A549 (cell line): ENCODE measurements at regions not wholly inside any gene's neighbourhood (a gene's known extent, or its start where the extent isn't known, plus 50 kb on each side); places are given as distances from the start of the nearest gene placed in this dataset.
"Not testable (repeated sequence)": the region's sequence is repeated elsewhere in the genome, so short reads cannot be mapped to it uniquely, and the experiment has no call there.

Experiments used
- ATAC-seq, 2 experiments: fragments of 200-7000 bp in 1 of 2; fragments of >200 bp in 1 of 2; cut with Nextera tagmentation in 1 of 2; cut with Tn5 transposase in 1 of 2; 3 replicates each; pipeline versions ENCODE4 v1.8.0 to v1.9.1; 2018 to 2020; ENCODE audit warnings: mild to moderate bottlenecking in 1 of 2, moderate library complexity in 1 of 2
- CTCF ChIA-PET: fragments of 300-600 bp; sonication (Branson Sonifier 250); formaldehyde crosslinking; extraction: SDS; loops from one replicate; lab custom pipeline; 2021; ENCODE audit warnings: antibody characterized with exemption, inconsistent platforms; lab: Yijun Ruan, JAX
- POLR2A ChIA-PET: fragments of 350-600 bp; formaldehyde crosslinking; extraction: SDS; loops from one replicate; lab custom pipeline; 2021; ENCODE audit warnings: antibody characterized with exemption, inconsistent platforms; lab: Yijun Ruan, JAX
- DNase-seq, 2 experiments: peaks; one replicate each; pipeline versions ENCODE4 v3.0.0 to v3.0.0-alpha.2; 2011 to 2016; ENCODE audit warnings: low read depth in 1 of 2, low spot score in 1 of 2
- FAIRE-seq: peaks from 2 replicates; lab custom pipeline; 2011; peaks lifted over from hg19 to GRCh38; lab: Jason Lieb, UNC
- H3K27ac ChIP-seq, 2 experiments: fragments of >200 bp; sonication (Bioruptor Twin); formaldehyde crosslinking; 3 replicates each; pipeline ENCODE4 v1.5.1; 2016 to 2017
- H3K4me1 ChIP-seq: fragments of >200 bp; sonication (Bioruptor Twin); formaldehyde crosslinking; 3 replicates; pipeline ENCODE4 v1.6.1; 2016
- H3K4me2 ChIP-seq: fragments of >200 bp; sonication (Bioruptor Twin); formaldehyde crosslinking; 3 replicates; pipeline ENCODE4 v1.6.1; 2016
- H3K4me3 ChIP-seq: fragments of >200 bp; sonication (Bioruptor Twin); formaldehyde crosslinking; 3 replicates; pipeline ENCODE4 v1.5.1; 2016
- H3K9me3 ChIP-seq: fragments of >200 bp; sonication (Bioruptor Twin); formaldehyde crosslinking; 3 replicates; pipeline ENCODE4 v1.6.1; 2016
- CEBPB ChIP-seq, 2 experiments: fragments of >200 bp in 1 of 2; sonication (Bioruptor Twin) in 1 of 2; formaldehyde crosslinking in 1 of 2; IDR thresholded peaks; 2 replicates each; pipeline ENCODE4 v1.6.1; 2012 to 2016
- FOSL2 ChIP-seq, 2 experiments: fragments of 450-650 bp in 1 of 2; fragments of >200 bp in 1 of 2; sonication (Bioruptor Twin) in 1 of 2; formaldehyde crosslinking; IDR thresholded peaks; 2 replicates each; pipeline versions ENCODE4 v1.5.0 to v1.6.1; 2016 to 2020; ENCODE audit warnings: mild to moderate bottlenecking in 1 of 2, moderate library complexity in 1 of 2
- GATA3 ChIP-seq: IDR thresholded peaks from 2 replicates; pipeline ENCODE4 v1.6.1; 2012; ENCODE audit warnings: borderline replicate concordance
- WGBS: methylation state at CpG from one replicate; pipeline ENCODE4 v1.1.6; 2017; ENCODE audit errors: missing lambda C conversion rate; 5-methylcytosine and 5-hydroxymethylcytosine counted together
- TF ChIP-seq, protein P1 (sequence below): IDR thresholded peaks from 2 replicates; pipeline ENCODE4 v1.6.1; 2012
- TF ChIP-seq, protein P2 (sequence below): IDR thresholded peaks from 2 replicates; pipeline ENCODE4 v1.6.1; 2012; ENCODE audit warnings: low read depth, borderline replicate concordance

GRCh38 chr7:29685651-29686271 is 120.5 kb upstream of the WIPF3 start:
- POLR2A ChIA-PET: interaction anchor here (1.2 kb wide), 1 partner anchor 9 kb away, joined by 5 read pairs; no protein-coding TSS in a partner anchor
- H3K4me3 ChIP-seq: peak overlapping the region; percentile 92
- H3K9me3 ChIP-seq, FAIRE-seq, CTCF ChIA-PET: not testable (repeated sequence)
- H3K4me2 ChIP-seq: peak overlapping the region; percentile 87
- peaks cover 14% of the 10 kb centered on the region; the same call in 1 of the 3 replicates for H3K4me1 ChIP-seq
- WGBS: 12% methylated on average over 11 of the region's 21 CpGs
- peak; percentile 3 to 15; a peak in 4 of 6 replicates for ATAC-seq
- peak overlapping the region; percentile 98 to 99 for H3K27ac ChIP-seq
- DNase-seq: peak in 1 of 2 experiments; percentile 7

- H3K4me2 ChIP-seq, H3K4me3 ChIP-seq, CTCF ChIA-PET, H3K27ac ChIP-seq, DNase-seq, POLR2A ChIA-PET, H3K4me1 ChIP-seq, ATAC-seq, H3K9me3 ChIP-seq, FAIRE-seq: not testable (repeated sequence)
- WGBS: 72% methylated on average over 4 of the region's 4 CpGs
Measured at GRCh38 chr7:29690510-29690909, 115.8 kb upstream of the WIPF3 start.

DNA sequence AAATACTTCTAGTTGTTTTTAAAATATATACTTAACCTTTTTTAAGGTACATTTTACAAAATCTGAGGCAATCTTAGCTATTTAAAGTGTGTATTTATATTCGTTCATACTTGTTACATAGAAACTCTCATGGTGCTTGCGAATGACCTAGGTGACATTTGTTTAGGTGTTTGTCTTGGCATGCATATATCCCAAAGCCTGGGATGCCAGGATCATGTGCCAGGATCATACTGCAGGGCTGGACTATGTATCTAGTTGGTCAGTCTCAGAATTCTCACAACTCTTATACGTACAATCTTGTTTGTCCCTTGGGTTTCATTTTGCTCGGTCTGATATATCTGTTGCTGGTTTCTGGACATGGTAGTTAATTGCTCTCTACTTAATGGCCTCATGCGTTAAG is 109.9 kb upstream of the WIPF3 start:
- POLR2A ChIA-PET, H3K9me3 ChIP-seq, ATAC-seq, H3K4me1 ChIP-seq, H3K27ac ChIP-seq, CTCF ChIA-PET, DNase-seq, H3K4me2 ChIP-seq, H3K4me3 ChIP-seq, FAIRE-seq: not testable (repeated sequence)
- 65% methylated on average over 5 of the region's 5 CpGs for WGBS

DNA sequence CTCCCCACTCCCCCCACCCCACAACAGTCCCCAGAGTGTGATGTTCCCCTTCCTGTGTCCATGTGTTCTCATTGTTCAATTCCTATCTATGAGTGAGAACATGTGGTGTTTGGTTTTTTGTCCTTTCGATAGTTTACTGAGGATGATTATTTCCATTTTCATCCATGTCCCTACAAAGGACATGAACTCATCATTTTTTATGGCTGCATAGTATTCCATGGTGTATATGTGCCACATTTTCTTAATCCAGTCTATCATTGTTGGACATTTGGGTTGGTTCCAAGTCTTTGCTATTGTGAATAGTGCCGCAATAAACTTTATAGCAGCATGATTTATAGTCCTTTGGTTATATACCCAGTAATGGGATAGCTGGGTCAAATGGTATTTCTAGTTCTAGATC is 106.6 kb upstream of the WIPF3 start:
- WGBS: 69% methylated on average over 2 of the region's 2 CpGs
- H3K4me2 ChIP-seq, DNase-seq, H3K27ac ChIP-seq, CTCF ChIA-PET, H3K4me1 ChIP-seq, POLR2A ChIA-PET, H3K9me3 ChIP-seq, FAIRE-seq, H3K4me3 ChIP-seq, ATAC-seq: not testable (repeated sequence)

GRCh38 chr7:29701540-29701939 is 104.8 kb upstream of the WIPF3 start:
- FAIRE-seq, H3K27ac ChIP-seq, ATAC-seq, H3K4me3 ChIP-seq, POLR2A ChIA-PET, H3K4me1 ChIP-seq, DNase-seq, H3K9me3 ChIP-seq, CTCF ChIA-PET, H3K4me2 ChIP-seq: not testable (repeated sequence)
- no CpG with 5 or more reads among the region's 1 CpG for WGBS

DNA sequence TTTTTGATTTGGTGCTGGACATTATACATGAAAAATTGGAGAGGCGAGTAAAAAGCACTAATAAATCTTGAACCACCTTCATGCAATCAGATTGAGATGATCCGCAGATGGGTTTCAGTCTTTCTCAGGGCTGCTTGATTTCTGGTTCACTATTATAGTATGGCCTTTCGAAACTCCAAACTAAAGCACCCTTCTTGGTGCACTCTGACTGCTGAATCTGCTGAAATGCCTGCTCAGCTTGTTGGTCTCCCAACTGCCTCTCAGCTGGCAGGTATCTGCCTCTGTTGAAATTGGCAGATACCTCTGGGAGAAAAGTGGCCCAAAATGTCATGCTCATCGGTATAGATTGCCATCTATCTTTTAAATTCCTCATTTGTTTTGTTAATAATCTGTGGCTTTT is 102.5 kb upstream of the WIPF3 start:
- H3K4me3 ChIP-seq, H3K9me3 ChIP-seq, H3K4me1 ChIP-seq, FAIRE-seq, CTCF ChIA-PET, ATAC-seq, POLR2A ChIA-PET, H3K27ac ChIP-seq, DNase-seq, H3K4me2 ChIP-seq: not testable (repeated sequence)
- 66% methylated on average over 4 of the region's 4 CpGs for WGBS

DNA sequence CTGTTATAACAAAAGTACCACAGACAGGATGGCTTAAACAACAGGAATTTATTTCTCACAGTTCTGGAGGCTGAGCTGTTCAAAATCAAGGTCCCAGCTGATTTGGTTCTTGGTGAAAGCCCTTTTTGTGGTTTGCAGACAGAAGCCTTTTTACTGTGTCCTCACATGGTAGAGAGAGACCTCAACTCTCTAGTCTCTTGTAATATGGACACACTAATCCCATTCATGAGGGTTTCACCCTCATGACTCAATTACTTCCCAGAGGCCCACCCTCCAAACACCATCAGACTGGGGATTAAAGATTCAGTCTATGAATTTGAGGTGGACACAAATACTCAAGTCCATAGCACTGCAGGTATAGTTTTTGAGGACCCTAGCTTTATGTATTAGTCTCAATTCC is 97.3 kb upstream of the WIPF3 start:
- POLR2A ChIA-PET: not testable (repeated sequence)
- CTCF ChIA-PET: interaction anchor here (0.7 kb wide), 1 partner anchor 70 kb away, joined by 3 read pairs; no protein-coding TSS in a partner anchor

GRCh38 chr7:29723127-29723526 is 83.2 kb upstream of the WIPF3 start:
- CTCF ChIA-PET; FAIRE-seq; H3K9me3 ChIP-seq; POLR2A ChIA-PET; H3K4me3 ChIP-seq; TF ChIP-seq FOSL2 (IDR thresholded peaks at IDR 0.05): not testable (repeated sequence)
- TF ChIP-seq, protein P1, sequence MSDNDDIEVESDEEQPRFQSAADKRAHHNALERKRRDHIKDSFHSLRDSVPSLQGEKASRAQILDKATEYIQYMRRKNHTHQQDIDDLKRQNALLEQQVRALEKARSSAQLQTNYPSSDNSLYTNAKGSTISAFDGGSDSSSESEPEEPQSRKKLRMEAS: peak; percentile 89
- TF ChIP-seq, protein P2, sequence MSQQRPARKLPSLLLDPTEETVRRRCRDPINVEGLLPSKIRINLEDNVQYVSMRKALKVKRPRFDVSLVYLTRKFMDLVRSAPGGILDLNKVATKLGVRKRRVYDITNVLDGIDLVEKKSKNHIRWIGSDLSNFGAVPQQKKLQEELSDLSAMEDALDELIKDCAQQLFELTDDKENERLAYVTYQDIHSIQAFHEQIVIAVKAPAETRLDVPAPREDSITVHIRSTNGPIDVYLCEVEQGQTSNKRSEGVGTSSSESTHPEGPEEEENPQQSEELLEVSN: peak; percentile 66
- peak; percentile 35; the same call in 1 of the 2 replicates for TF ChIP-seq GATA3
- TF ChIP-seq CEBPB (IDR thresholded peaks at IDR 0.05): peak in 1 of 2 experiments; percentile 34; a peak in 1 of 4 replicates
- peak; percentile 55 for TF ChIP-seq FOSL2 (CRISPR knock-in tag; IDR thresholded peaks at IDR 0.05)
- Histone ChIP-seq H3K27ac (peak overlapping the region in 1 of 2 experiments; percentile 57; a peak in 4 of 6 replicates), H3K4me2 (peak overlapping the region; percentile 59), H3K4me1 (peaks cover 22% of the 10 kb centered on the region)
- peak; percentile 97 to 98 for ATAC-seq
- WGBS: 6% methylated on average over 8 of the region's 8 CpGs
- DNase-seq: peak; percentile 13 to 70

More for the DNA sequence above, 97.3 kb upstream of the WIPF3 start:
- not testable (repeated sequence) for H3K9me3 ChIP-seq, DNase-seq, FAIRE-seq, ATAC-seq, H3K27ac ChIP-seq, H3K4me1 ChIP-seq, H3K4me3 ChIP-seq, H3K4me2 ChIP-seq
